ENCODE measurements at regions not wholly inside any gene's neighbourhood (a gene's known extent, or its start where the extent isn't known, plus 50 kb on each side); places are given as distances from the start of the nearest gene placed in this dataset.

- Histone ChIP-seq H3K36me3 (ENCODE audit: control insufficient read depth, insufficient read depth, low read length) (no peaks in the 10 kb centered on the region), H3K4me1 (ENCODE audit: control insufficient read depth, insufficient read depth, low read length) (no peaks in the 10 kb centered on the region), H3K27ac (ENCODE audit: low read length) (no peak overlapping the region), H3K4me3 (ENCODE audit: low read length) (no peak overlapping the region), H3K27me3 (ENCODE audit: control insufficient read depth, insufficient read depth, low read length) (no peaks in the 10 kb centered on the region), H3K9me3 (ENCODE audit: control insufficient read depth, low read depth, low read length) (no peaks in the 10 kb centered on the region)
- no CpG with 5 or more reads among the region's 10 CpGs for WGBS (ENCODE audit: insufficient coverage, low lambda C conversion rate)
- no peak for DNase-seq
Measured at GRCh38 chr3:193114431-193115340, 126.3 kb upstream of the PLAAT1 start.

- WGBS (ENCODE audit: insufficient coverage, low lambda C conversion rate), result 38% methylated on average over 1 of the region's 2 CpGs
- Histone ChIP-seq H3K4me3 (ENCODE audit: low read length) (no peak overlapping the region), H3K9me3 (ENCODE audit: control insufficient read depth, low read depth, low read length) (no peaks in the 10 kb centered on the region), H3K4me1 (ENCODE audit: control insufficient read depth, insufficient read depth, low read length) (no peaks in the 10 kb centered on the region), H3K27me3 (ENCODE audit: control insufficient read depth, insufficient read depth, low read length) (no peaks in the 10 kb centered on the region), H3K27ac (ENCODE audit: low read length) (no peak overlapping the region), H3K36me3 (ENCODE audit: control insufficient read depth, insufficient read depth, low read length) (no peaks in the 10 kb centered on the region)
- no peak for DNase-seq
Measured at GRCh38 chr3:193116871-193117270, 124.2 kb upstream of the PLAAT1 start.

- Histone ChIP-seq H3K9me3 (ENCODE audit: control insufficient read depth, low read depth, low read length) (no peaks in the 10 kb centered on the region), H3K27ac (ENCODE audit: low read length) (no peak overlapping the region), H3K4me1 (ENCODE audit: control insufficient read depth, insufficient read depth, low read length) (no peaks in the 10 kb centered on the region), H3K27me3 (ENCODE audit: control insufficient read depth, insufficient read depth, low read length) (no peaks in the 10 kb centered on the region), H3K36me3 (ENCODE audit: control insufficient read depth, insufficient read depth, low read length) (no peaks in the 10 kb centered on the region), H3K4me3 (ENCODE audit: low read length) (no peak overlapping the region)
- WGBS (ENCODE audit: insufficient coverage, low lambda C conversion rate), result 60% methylated on average over 1 of the region's 1 CpG
- DNase-seq, result no peak
Measured at GRCh38 chr3:193118907-193119306, 122.1 kb upstream of the PLAAT1 start.

GRCh38 chr3:193119926-193120325 is 121.1 kb upstream of the PLAAT1 start:
- no peak for DNase-seq
- no peak overlapping the region for H3K27ac ChIP-seq (ENCODE audit: low read length)
- no peaks in the 10 kb centered on the region for H3K36me3 ChIP-seq (ENCODE audit: control insufficient read depth, insufficient read depth, low read length)
- H3K4me3 ChIP-seq (ENCODE audit: low read length), result no peak overlapping the region
- WGBS (ENCODE audit: insufficient coverage, low lambda C conversion rate), result no CpG with 5 or more reads among the region's 3 CpGs
- H3K9me3 ChIP-seq (ENCODE audit: control insufficient read depth, low read depth, low read length), result no peaks in the 10 kb centered on the region
- no peaks in the 10 kb centered on the region for H3K4me1 ChIP-seq (ENCODE audit: control insufficient read depth, insufficient read depth, low read length)
- H3K27me3 ChIP-seq (ENCODE audit: control insufficient read depth, insufficient read depth, low read length), result no peaks in the 10 kb centered on the region

- no peak for DNase-seq
- Histone ChIP-seq H3K27ac (ENCODE audit: low read length) (no peak overlapping the region), H3K9me3 (ENCODE audit: control insufficient read depth, low read depth, low read length) (no peaks in the 10 kb centered on the region), H3K27me3 (ENCODE audit: control insufficient read depth, insufficient read depth, low read length) (no peaks in the 10 kb centered on the region), H3K4me3 (ENCODE audit: low read length) (no peak overlapping the region), H3K4me1 (ENCODE audit: control insufficient read depth, insufficient read depth, low read length) (no peaks in the 10 kb centered on the region), H3K36me3 (ENCODE audit: control insufficient read depth, insufficient read depth, low read length) (no peaks in the 10 kb centered on the region)
- 80% methylated on average over 1 of the region's 9 CpGs for WGBS (ENCODE audit: insufficient coverage, low lambda C conversion rate)
Measured at GRCh38 chr3:193124861-193125260, 116.2 kb upstream of the PLAAT1 start.

- Histone ChIP-seq H3K4me3 (ENCODE audit: low read length) (no peak overlapping the region), H3K36me3 (ENCODE audit: control insufficient read depth, insufficient read depth, low read length) (no peaks in the 10 kb centered on the region), H3K9me3 (ENCODE audit: control insufficient read depth, low read depth, low read length) (no peaks in the 10 kb centered on the region), H3K27me3 (ENCODE audit: control insufficient read depth, insufficient read depth, low read length) (peaks cover 2% of the 10 kb centered on the region), H3K27ac (ENCODE audit: low read length) (no peak overlapping the region), H3K4me1 (ENCODE audit: control insufficient read depth, insufficient read depth, low read length) (no peaks in the 10 kb centered on the region)
- 85% methylated on average over 3 of the region's 4 CpGs for WGBS (ENCODE audit: insufficient coverage, low lambda C conversion rate)
- DNase-seq, result no peak
Measured at GRCh38 chr3:193129607-193130006, 111.4 kb upstream of the PLAAT1 start.

- H3K27me3 ChIP-seq (ENCODE audit: control insufficient read depth, insufficient read depth, low read length), result peaks cover 2% of the 10 kb centered on the region
- DNase-seq, result no peak
- no peak overlapping the region for H3K4me3 ChIP-seq (ENCODE audit: low read length)
- WGBS (ENCODE audit: insufficient coverage, low lambda C conversion rate), result no CpG with 5 or more reads among the region's 4 CpGs
- no peaks in the 10 kb centered on the region for H3K36me3 ChIP-seq (ENCODE audit: control insufficient read depth, insufficient read depth, low read length)
- no peak overlapping the region for H3K27ac ChIP-seq (ENCODE audit: low read length)
- no peaks in the 10 kb centered on the region for H3K9me3 ChIP-seq (ENCODE audit: control insufficient read depth, low read depth, low read length)
- H3K4me1 ChIP-seq (ENCODE audit: control insufficient read depth, insufficient read depth, low read length), result no peaks in the 10 kb centered on the region
Measured at GRCh38 chr3:193130576-193130975, 110.4 kb upstream of the PLAAT1 start.

GRCh38 chr3:193132241-193132640 is 108.8 kb upstream of the PLAAT1 start:
- Histone ChIP-seq H3K27me3 (ENCODE audit: control insufficient read depth, insufficient read depth, low read length) (peaks cover 2% of the 10 kb centered on the region), H3K4me1 (ENCODE audit: control insufficient read depth, insufficient read depth, low read length) (no peaks in the 10 kb centered on the region), H3K9me3 (ENCODE audit: control insufficient read depth, low read depth, low read length) (no peaks in the 10 kb centered on the region), H3K4me3 (ENCODE audit: low read length) (no peak overlapping the region), H3K27ac (ENCODE audit: low read length) (no peak overlapping the region), H3K36me3 (ENCODE audit: control insufficient read depth, insufficient read depth, low read length) (no peaks in the 10 kb centered on the region)
- 80% methylated on average over 1 of the region's 2 CpGs for WGBS (ENCODE audit: insufficient coverage, low lambda C conversion rate)
- DNase-seq, result no peak

- H3K4me3 ChIP-seq (ENCODE audit: low read length), result no peak overlapping the region
- H3K27me3 ChIP-seq (ENCODE audit: control insufficient read depth, insufficient read depth, low read length), result peaks cover 2% of the 10 kb centered on the region
- no peak for DNase-seq
- H3K9me3 ChIP-seq (ENCODE audit: control insufficient read depth, low read depth, low read length), result no peaks in the 10 kb centered on the region
- H3K27ac ChIP-seq (ENCODE audit: low read length), result no peak overlapping the region
- WGBS (ENCODE audit: insufficient coverage, low lambda C conversion rate), result no CpG with 5 or more reads among the region's 4 CpGs
- H3K4me1 ChIP-seq (ENCODE audit: control insufficient read depth, insufficient read depth, low read length), result no peaks in the 10 kb centered on the region
- no peaks in the 10 kb centered on the region for H3K36me3 ChIP-seq (ENCODE audit: control insufficient read depth, insufficient read depth, low read length)
Measured at GRCh38 chr3:193132964-193133363, 108.1 kb upstream of the PLAAT1 start.

GRCh38 chr3:193134856-193135255 is 106.2 kb upstream of the PLAAT1 start:
- Histone ChIP-seq H3K27ac (ENCODE audit: low read length) (no peak overlapping the region), H3K36me3 (ENCODE audit: control insufficient read depth, insufficient read depth, low read length) (no peaks in the 10 kb centered on the region), H3K9me3 (ENCODE audit: control insufficient read depth, low read depth, low read length) (no peaks in the 10 kb centered on the region), H3K4me3 (ENCODE audit: low read length) (no peak overlapping the region), H3K27me3 (ENCODE audit: control insufficient read depth, insufficient read depth, low read length) (peaks cover 2% of the 10 kb centered on the region), H3K4me1 (ENCODE audit: control insufficient read depth, insufficient read depth, low read length) (no peaks in the 10 kb centered on the region)
- no peak for DNase-seq
- 100% methylated on average over 1 of the region's 5 CpGs for WGBS (ENCODE audit: insufficient coverage, low lambda C conversion rate)

GRCh38 chr3:193140381-193140780 is 100.6 kb upstream of the PLAAT1 start:
- no peaks in the 10 kb centered on the region for H3K9me3 ChIP-seq (ENCODE audit: control insufficient read depth, low read depth, low read length)
- DNase-seq, result no peak
- no peaks in the 10 kb centered on the region for H3K36me3 ChIP-seq (ENCODE audit: control insufficient read depth, insufficient read depth, low read length)
- WGBS (ENCODE audit: insufficient coverage, low lambda C conversion rate), result no CpG with 5 or more reads among the region's 2 CpGs
- H3K4me1 ChIP-seq (ENCODE audit: control insufficient read depth, insufficient read depth, low read length), result no peaks in the 10 kb centered on the region
- H3K27ac ChIP-seq (ENCODE audit: low read length), result no peak overlapping the region
- H3K4me3 ChIP-seq (ENCODE audit: low read length), result no peak overlapping the region
- H3K27me3 ChIP-seq (ENCODE audit: control insufficient read depth, insufficient read depth, low read length), result no peaks in the 10 kb centered on the region

Measured in large intestine (tissue), 3 donors.